PFSK-1 (cell line): ENCODE measurements at regions not wholly inside any gene's neighbourhood (a gene's known extent, or its start where the extent isn't known, plus 50 kb on each side); places are given as distances from the start of the nearest gene placed in this dataset.

Experiments used
- FOXP2 ChIP-seq: optimal IDR thresholded peaks from 2 replicates; pipeline ENCODE3; 2011; ENCODE audit warnings: borderline replicate concordance, control low read depth, inconsistent platforms; ENCODE audit not compliant: insufficient read depth; ENCODE audit errors: extremely low read length, extremely low read depth
- POLR2AphosphoS5 ChIP-seq: IDR thresholded peaks from 2 replicates; pipeline ENCODE4 v1.6.1; 2012; ENCODE audit warnings: low read depth, mild to moderate bottlenecking, control low read depth, low read length, moderate library complexity
- SIN3A ChIP-seq: IDR thresholded peaks from 2 replicates; pipeline ENCODE4 v1.6.1; 2012; ENCODE audit warnings: mild to moderate bottlenecking, low read length, moderate library complexity, borderline replicate concordance; ENCODE audit not compliant: insufficient read depth
- TAF1 ChIP-seq: IDR thresholded peaks from 2 replicates; pipeline ENCODE4 v1.6.1; 2012; ENCODE audit warnings: low read length, control low read depth, borderline replicate concordance; ENCODE audit not compliant: insufficient read depth
- TF ChIP-seq, protein P1 (sequence below), 2 experiments: IDR thresholded peaks; 2 replicates each; pipeline versions ENCODE4 v1.6.1 to v1.8.0; 2011 to 2012; ENCODE audit warnings: low read depth in 2 of 2, low read length in 2 of 2, control low read depth in 1 of 2, inconsistent platforms in 1 of 2, mild to moderate bottlenecking in 1 of 2, moderate library complexity in 1 of 2; ENCODE audit not compliant: insufficient read depth in 1 of 2

DNA sequence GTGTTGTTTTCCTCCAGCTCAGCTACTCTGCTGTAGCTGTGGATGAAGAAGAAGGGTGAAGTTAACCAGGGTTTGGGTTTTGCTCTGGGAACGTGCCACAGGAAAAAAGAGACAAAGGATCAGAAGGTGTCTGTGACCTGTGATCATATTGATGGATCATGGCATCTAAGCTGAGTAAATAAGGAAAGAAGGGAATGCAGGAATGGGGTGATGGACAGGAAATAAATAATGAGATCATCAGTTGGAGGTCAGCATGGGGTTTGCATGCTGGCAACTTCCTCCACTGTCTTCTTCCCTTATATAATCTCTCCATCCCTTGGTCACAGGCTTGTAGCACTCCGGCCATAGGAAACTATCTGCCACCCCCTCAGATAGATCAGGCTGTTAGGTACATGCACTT, 430.3 kb upstream of the PDE3A start:
- TF ChIP-seq TAF1 (no peak), SIN3A (no peak), FOXP2 (no peak), POLR2AphosphoS5 (no peak)
- TF ChIP-seq, protein P1, sequence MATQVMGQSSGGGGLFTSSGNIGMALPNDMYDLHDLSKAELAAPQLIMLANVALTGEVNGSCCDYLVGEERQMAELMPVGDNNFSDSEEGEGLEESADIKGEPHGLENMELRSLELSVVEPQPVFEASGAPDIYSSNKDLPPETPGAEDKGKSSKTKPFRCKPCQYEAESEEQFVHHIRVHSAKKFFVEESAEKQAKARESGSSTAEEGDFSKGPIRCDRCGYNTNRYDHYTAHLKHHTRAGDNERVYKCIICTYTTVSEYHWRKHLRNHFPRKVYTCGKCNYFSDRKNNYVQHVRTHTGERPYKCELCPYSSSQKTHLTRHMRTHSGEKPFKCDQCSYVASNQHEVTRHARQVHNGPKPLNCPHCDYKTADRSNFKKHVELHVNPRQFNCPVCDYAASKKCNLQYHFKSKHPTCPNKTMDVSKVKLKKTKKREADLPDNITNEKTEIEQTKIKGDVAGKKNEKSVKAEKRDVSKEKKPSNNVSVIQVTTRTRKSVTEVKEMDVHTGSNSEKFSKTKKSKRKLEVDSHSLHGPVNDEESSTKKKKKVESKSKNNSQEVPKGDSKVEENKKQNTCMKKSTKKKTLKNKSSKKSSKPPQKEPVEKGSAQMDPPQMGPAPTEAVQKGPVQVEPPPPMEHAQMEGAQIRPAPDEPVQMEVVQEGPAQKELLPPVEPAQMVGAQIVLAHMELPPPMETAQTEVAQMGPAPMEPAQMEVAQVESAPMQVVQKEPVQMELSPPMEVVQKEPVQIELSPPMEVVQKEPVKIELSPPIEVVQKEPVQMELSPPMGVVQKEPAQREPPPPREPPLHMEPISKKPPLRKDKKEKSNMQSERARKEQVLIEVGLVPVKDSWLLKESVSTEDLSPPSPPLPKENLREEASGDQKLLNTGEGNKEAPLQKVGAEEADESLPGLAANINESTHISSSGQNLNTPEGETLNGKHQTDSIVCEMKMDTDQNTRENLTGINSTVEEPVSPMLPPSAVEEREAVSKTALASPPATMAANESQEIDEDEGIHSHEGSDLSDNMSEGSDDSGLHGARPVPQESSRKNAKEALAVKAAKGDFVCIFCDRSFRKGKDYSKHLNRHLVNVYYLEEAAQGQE (IDR thresholded peaks at IDR 0.05; ENCODE audit: insufficient read depth in 1 of 2, low read depth in 2 of 2, low read length in 2 of 2), result no peak

DNA sequence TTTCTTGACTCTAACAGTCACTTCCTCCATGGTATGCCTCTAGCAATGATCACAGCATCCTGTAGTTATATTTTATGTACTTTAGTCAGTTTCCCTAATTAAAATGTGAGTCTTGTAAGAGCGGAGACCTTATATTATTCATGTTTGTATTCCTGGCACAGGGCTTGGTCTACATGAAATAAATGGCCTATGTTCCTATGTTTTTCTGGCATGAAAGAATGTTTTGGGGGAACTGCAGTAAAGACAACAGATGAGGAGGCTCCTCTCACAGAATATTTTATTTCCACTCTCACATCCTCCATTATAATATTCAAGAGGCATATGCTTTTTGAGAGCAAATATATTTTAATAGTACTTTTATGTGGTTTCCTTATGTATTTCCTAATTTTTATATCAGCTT, 429.8 kb upstream of the PDE3A start:
- TF ChIP-seq POLR2AphosphoS5, result no peak
- TF ChIP-seq SIN3A, result no peak

DNA sequence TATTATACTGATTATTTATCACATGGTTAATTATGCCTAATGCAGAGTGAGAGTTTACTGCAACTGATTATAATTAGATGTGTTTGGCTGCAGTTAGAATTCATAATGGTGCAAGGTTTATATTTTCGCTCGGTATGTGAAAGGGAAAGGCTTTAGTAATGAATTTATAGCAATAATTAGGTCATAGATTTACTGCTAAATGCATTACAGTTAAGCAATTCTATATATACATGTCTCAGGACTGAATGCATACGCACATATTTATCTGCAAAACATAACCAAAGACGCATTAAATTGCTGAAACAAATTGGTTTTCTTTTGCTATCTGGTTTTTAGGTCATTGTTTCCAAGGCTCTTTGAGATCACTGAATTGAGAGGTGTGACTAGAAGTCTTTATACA, 428.1 kb upstream of the PDE3A start:
- no peak for TF ChIP-seq FOXP2
- TF ChIP-seq, protein P1 (IDR thresholded peaks at IDR 0.05; ENCODE audit: insufficient read depth in 1 of 2, low read depth in 2 of 2, low read length in 2 of 2), result no peak
- no peak for TF ChIP-seq POLR2AphosphoS5
- TF ChIP-seq SIN3A, result no peak
- TF ChIP-seq TAF1, result no peak

DNA sequence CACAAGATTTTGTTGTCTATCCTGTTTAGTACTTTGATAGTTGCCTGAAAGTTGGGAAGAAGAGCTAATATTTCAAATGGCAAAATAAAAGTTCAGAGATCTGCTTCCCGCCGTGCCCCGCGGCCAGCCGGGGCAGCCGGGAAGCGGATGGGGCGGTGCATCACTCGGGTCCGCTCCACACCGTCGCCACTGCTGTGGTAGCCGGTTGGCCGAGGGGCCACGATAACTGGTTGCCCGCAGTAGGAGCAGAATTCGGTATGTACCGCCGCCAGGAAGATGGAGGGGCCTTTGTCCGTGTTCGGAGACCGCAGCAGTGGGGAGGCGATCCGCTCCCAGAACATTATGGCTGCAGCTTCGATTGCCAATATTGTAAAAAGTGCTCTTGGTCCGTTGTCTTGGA, 427.2 kb upstream of the PDE3A start:
- no peak for TF ChIP-seq TAF1
- no peak for TF ChIP-seq POLR2AphosphoS5
- no peak for TF ChIP-seq SIN3A
- TF ChIP-seq, protein P1 (IDR thresholded peaks at IDR 0.05; ENCODE audit: insufficient read depth in 1 of 2, low read depth in 2 of 2, low read length in 2 of 2), result no peak
- no peak for TF ChIP-seq FOXP2

DNA sequence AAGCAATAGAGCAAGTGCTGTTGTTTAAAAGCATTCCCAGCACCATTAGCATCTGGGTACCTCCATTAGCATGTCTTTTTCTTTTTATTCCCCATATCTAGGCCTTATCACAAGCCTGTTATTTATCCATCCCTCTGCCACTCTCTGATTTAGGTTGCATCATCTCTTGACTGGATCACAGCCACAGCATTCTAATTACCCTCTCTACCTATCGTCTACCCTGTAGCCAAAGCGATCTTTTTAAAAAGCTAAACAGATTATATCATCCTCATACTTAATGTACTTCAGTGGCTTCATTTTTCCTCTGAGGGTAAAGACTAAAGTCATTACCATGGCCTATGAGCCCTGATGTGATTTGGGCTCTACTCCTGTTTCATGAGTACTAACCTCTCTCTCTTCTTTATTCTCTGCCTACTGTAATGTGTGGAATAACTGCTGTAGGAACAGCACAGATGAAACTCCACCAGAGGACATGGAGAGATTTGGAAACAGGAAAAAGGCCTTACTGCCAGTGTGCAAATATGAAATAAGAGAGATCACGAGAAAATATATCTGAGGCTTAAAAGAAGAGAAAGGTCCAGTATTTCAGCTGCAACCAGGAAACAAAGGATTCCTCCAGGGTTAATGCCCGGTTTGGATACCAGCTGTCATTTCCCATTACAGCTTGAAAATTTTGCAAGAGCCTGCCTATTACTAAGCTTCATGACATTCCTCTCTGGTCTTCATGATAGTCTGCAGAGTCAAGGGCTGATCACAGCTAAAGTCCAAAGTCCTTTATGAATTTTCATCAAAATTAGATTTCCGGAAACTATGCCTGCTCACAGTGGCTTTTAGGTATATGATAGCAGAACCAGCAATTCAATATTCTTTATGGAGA, 422.5 kb upstream of the PDE3A start:
- TF ChIP-seq SIN3A, result no peak
- no peak for TF ChIP-seq TAF1
- TF ChIP-seq, protein P1 (IDR thresholded peaks at IDR 0.05; ENCODE audit: insufficient read depth in 1 of 2, low read depth in 2 of 2, low read length in 2 of 2), result no peak
- TF ChIP-seq FOXP2, result no peak
- no peak for TF ChIP-seq POLR2AphosphoS5
